Prostate gland (tissue), 2 donors: ENCODE measurements at regions not wholly inside any gene's neighbourhood (a gene's known extent, or its start where the extent isn't known, plus 50 kb on each side); places are given as distances from the start of the nearest gene placed in this dataset.

Experiments
- CTCF ChIP-seq, 4 experiments: fragments of 200-600 bp in 2 of 4; fragments of 450-650 bp in 2 of 4; sonication (generic) in 2 of 4; IDR thresholded peaks; 1 replicate in 3 of 4; 2 replicates in 1 of 4; pipeline ENCODE4 v1.5.1; 2016 to 2019; ENCODE audit warnings: antibody characterized with exemption in 4 of 4, mild to moderate bottlenecking in 2 of 4, moderate library complexity in 2 of 4
- POLR2A ChIP-seq: fragments of 450-650 bp; IDR thresholded peaks from one replicate; pipeline ENCODE4 v1.6.1; 2016; ENCODE audit warnings: antibody characterized with exemption, mild to moderate bottlenecking

- no peak for TF ChIP-seq POLR2A
- TF ChIP-seq CTCF (IDR thresholded peaks at IDR 0.05), result no peak
Measured at GRCh38 chr22:47665151-47665550, 902.7 kb downstream of the TBC1D22A start.
